Pancreas (tissue), 10 donors: ENCODE measurements at regions not wholly inside any gene's neighbourhood (a gene's known extent, or its start where the extent isn't known, plus 50 kb on each side); places are given as distances from the start of the nearest gene placed in this dataset.
A peak's percentile ranks its signal among the peaks of the same experiment; 100 is the strongest.

Source experiments
- ATAC-seq, 4 donors: fragments of 200-7000 bp; cut with Tn5 transposase; one replicate each; pipeline versions ENCODE4 v1.8.0 to v1.9.1; 2020; ENCODE audit warnings: mild to moderate bottlenecking in 4 of 4, moderate library complexity in 4 of 4
- DNase-seq, 6 donors: peaks; one replicate each; pipeline ENCODE4 v3.0.0-alpha.2; 2020
- FAIRE-seq: peaks from 2 replicates; lab custom pipeline; 2012; peaks lifted over from hg19 to GRCh38; lab: Jason Lieb, UNC
- H3K27ac ChIP-seq, 4 donors: fragments of 200-600 bp; sonication (generic); 1 replicate in 3 of 4; 2 replicates in 1 of 4; pipeline versions ENCODE4 v1.5.0 to v1.8.0; 2020
- H3K27me3 ChIP-seq, 4 donors: fragments of 200-600 bp; one replicate each; pipeline ENCODE4 v1.8.0; 2021
- H3K36me3 ChIP-seq, 3 donors: fragments of 200-600 bp; sonication (generic) in 1 of 3; one replicate each; pipeline versions ENCODE4 v1.5.0 to v1.8.0; 2020 to 2021
- H3K4me1 ChIP-seq, 3 donors: fragments of 200-600 bp; one replicate each; pipeline ENCODE4 v1.8.0; 2021
- H3K4me3 ChIP-seq, 4 donors: fragments of 200-600 bp; sonication (generic) in 2 of 4; one replicate each; pipeline versions ENCODE4 v1.5.0 to v1.8.0; 2020 to 2021
- H3K9me3 ChIP-seq, 4 donors: fragments of 200-600 bp; one replicate each; pipeline ENCODE4 v1.8.0; 2021
- CTCF ChIP-seq, 4 donors: fragments of 200-600 bp; sonication (generic) in 3 of 4; IDR thresholded peaks; one replicate each; pipeline versions ENCODE4 v1.5.0 to v1.8.0; 2021; ENCODE audit warnings: antibody characterized with exemption in 4 of 4
- WGBS, 2 donors: extraction: QIAGEN DNeasy Blood & Tissue Kit; methylation state at CpG; one replicate each; pipeline ENCODE4 v1.1.7; 2013; 5-methylcytosine and 5-hydroxymethylcytosine counted together
- intact Hi-C, 3 donors: fragments of 100-400 bp; cut with DNase I; formaldehyde crosslinking; loops; one replicate each; pipeline versions ENCODE4 v1.11.1 to v1.14.2; 2022
- donor health status: healthy with polysubstance abuse.
- donor health status: DM: no; HTN: no; CAD: no; lungs with moderate emphysema.
- donor health status: DM: no; HTN: no; CAD: no.
- donor health status: control.
- donor health status: control.
- donor health status: Bipolar disorder and iron deficiency.
- donor health status: DM: yes; HTN: yes; CAD: no.
- donor health status: DM: no; HTN: no; CAD: no.
- donor health status: DM: no; HTN: no; CAD: no.
- donor health status: DM: yes; HTN: yes; CAD: no.

- TF ChIP-seq CTCF (IDR thresholded peaks at IDR 0.05) = no peak
- ATAC-seq (no peak), FAIRE-seq (no peak), DNase-seq (no peak)
- WGBS, 2 donors = 53 to 58% methylated on average over 2 of the region's 2 CpGs
- no peaks in the 10 kb centered on the region for H3K9me3 ChIP-seq
- no peak overlapping the region for H3K4me3 ChIP-seq
- H3K27me3 ChIP-seq = no peaks in the 10 kb centered on the region
- intact Hi-C loops = no loop called here
- no peaks in the 10 kb centered on the region for H3K36me3 ChIP-seq
- no peaks in the 10 kb centered on the region for H3K4me1 ChIP-seq
- peak overlapping the region in 2 of 4 donors; percentile 17 to 23 for H3K27ac ChIP-seq
Observed at GRCh38 chr1:185376288-185376687, 59.2 kb upstream of the IVNS1ABP start.

DNA sequence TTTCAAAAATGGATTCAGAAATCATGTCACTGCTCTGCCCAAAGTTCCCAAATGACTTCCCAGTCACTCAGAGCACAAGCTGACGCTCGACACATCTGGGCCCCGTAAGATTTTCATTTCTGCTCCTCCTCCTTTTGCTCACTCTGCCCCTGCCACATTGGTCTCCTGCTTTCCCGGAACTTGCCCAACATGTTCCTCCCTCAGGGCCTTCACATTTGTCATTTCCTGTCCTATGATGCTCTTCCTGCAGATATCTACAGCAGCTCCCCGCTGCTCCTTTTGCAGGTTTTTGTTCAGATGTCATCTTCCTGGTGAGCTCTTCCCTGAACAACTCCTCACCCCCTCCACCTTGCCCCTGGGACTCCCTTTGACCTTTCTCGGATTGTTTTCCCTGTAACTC lies 58.5 kb upstream of the IVNS1ABP start:
- no peaks in the 10 kb centered on the region for H3K36me3 ChIP-seq
- TF ChIP-seq CTCF (IDR thresholded peaks at IDR 0.05) = no peak
- no peaks in the 10 kb centered on the region for H3K27me3 ChIP-seq
- intact Hi-C loops = no loop called here
- 85 to 87% methylated on average over 6 of the region's 6 CpGs for WGBS, 2 donors
- DNase-seq (peak in 1 of 6 donors; percentile 28), ATAC-seq (peak in 2 of 4 donors; percentile 56 to 69), FAIRE-seq (no peak)
- peak overlapping the region in 1 of 4 donors; percentile 7 for H3K27ac ChIP-seq
- H3K4me1 ChIP-seq = no peaks in the 10 kb centered on the region
- H3K9me3 ChIP-seq = no peaks in the 10 kb centered on the region
- H3K4me3 ChIP-seq = no peak overlapping the region

DNA sequence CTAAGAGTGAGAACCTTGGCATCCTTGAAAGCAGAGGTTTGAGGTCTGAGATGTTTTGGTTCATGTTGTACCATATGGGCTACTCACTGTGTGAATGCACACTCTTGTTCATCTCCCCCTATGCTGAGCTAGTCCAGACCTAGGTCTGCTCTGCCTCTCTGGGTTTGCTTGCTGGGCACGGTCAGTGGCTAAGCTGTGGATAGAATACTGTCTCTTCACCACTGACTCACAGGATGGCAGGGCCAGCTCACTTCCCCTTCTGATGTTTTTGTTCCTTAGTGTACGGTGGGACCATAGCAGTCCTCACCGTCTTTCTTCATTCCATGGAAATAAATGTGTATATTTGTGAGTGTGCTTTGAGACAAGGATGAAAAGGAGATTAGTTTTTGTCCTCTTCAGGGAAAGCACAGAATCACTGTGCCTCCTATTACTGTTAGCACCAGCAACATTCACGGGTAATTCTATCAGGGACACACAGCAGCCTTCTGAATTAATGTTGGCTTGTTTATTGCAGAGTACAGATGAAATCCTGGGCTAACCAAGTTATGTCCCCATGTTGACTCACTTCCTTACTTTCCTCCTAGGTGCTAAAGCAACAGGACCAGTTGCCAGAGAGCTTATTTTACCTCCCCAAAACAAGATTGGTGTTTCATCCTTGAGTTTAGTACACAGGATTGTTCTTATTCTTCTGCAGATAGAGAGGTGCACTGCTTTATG lies 56.9 kb upstream of the IVNS1ABP start:
- 90 to 91% methylated on average over 4 of the region's 4 CpGs for WGBS, 2 donors
- Histone ChIP-seq H3K27me3 (no peaks in the 10 kb centered on the region), H3K27ac (no peak overlapping the region), H3K4me3 (no peak overlapping the region), H3K36me3 (no peaks in the 10 kb centered on the region), H3K9me3 (no peaks in the 10 kb centered on the region), H3K4me1 (no peaks in the 10 kb centered on the region)
- ATAC-seq (peak in 2 of 4 donors; percentile 39 to 70), FAIRE-seq (no peak), DNase-seq (no peak)
- intact Hi-C loops = no loop called here
- TF ChIP-seq CTCF (IDR thresholded peaks at IDR 0.05) = no peak

- intact Hi-C loops = no loop called here
- no peak for DNase-seq
Observed at GRCh38 chr1:185369786-185370185, 52.7 kb upstream of the IVNS1ABP start.

More at GRCh38 chr1:185369786-185370185, 52.7 kb upstream of the IVNS1ABP start:
- no peak for TF ChIP-seq CTCF (IDR thresholded peaks at IDR 0.05)
- FAIRE-seq (no peak), ATAC-seq (peak in 2 of 4 donors; percentile 18 to 37)
- Histone ChIP-seq H3K9me3 (no peaks in the 10 kb centered on the region), H3K4me3 (no peak overlapping the region), H3K27me3 (no peaks in the 10 kb centered on the region), H3K36me3 (no peaks in the 10 kb centered on the region), H3K27ac (no peak overlapping the region), H3K4me1 (no peaks in the 10 kb centered on the region)
- 69 to 74% methylated on average over 4 of the region's 4 CpGs for WGBS, 2 donors
